Endodermal cell (in vitro differentiated cells): ENCODE measurements at regions not wholly inside any gene's neighbourhood (a gene's known extent, or its start where the extent isn't known, plus 50 kb on each side); places are given as distances from the start of the nearest gene placed in this dataset.
A peak's percentile ranks its signal among the peaks of the same experiment; 100 is the strongest.
"Not testable (repeated sequence)": the region's sequence is repeated elsewhere in the genome, so short reads cannot be mapped to it uniquely, and the experiment has no call there.

ENCODE experiments used
- DNase-seq: peaks from one replicate; pipeline ENCODE4 v3.0.0-alpha.2; 2017
- H3K27ac ChIP-seq: 2 replicates; pipeline ENCODE4 v1.5.1; 2013; ENCODE audit warnings: mild to moderate bottlenecking, low read depth, low read length, moderate library complexity
- H3K27me3 ChIP-seq: 2 replicates; pipeline ENCODE4 v1.6.1; 2013; ENCODE audit warnings: mild to moderate bottlenecking, low read length, moderate library complexity; ENCODE audit not compliant: insufficient read depth, control insufficient read depth, poor library complexity, severe bottlenecking
- H3K36me3 ChIP-seq: 2 replicates; pipeline ENCODE4 v1.7.0; 2013; ENCODE audit warnings: mild to moderate bottlenecking, low read length, moderate library complexity; ENCODE audit not compliant: control insufficient read depth, insufficient read depth
- H3K4me1 ChIP-seq: one replicate; pipeline ENCODE4 v1.7.0; 2013; ENCODE audit warnings: low read length; ENCODE audit not compliant: control insufficient read depth, insufficient read depth
- H3K4me3 ChIP-seq: 2 replicates; pipeline ENCODE4 v1.5.1; 2013; ENCODE audit warnings: mild to moderate bottlenecking, low read length, moderate library complexity
- H3K9ac ChIP-seq: 2 replicates; pipeline ENCODE4 v1.6.1; 2013; ENCODE audit warnings: mild to moderate bottlenecking, low read length, moderate library complexity; ENCODE audit not compliant: poor library complexity, severe bottlenecking; ENCODE audit errors: extremely low read depth
- H3K9me3 ChIP-seq: 2 replicates; pipeline ENCODE4 v1.6.1; 2013; ENCODE audit warnings: mild to moderate bottlenecking, low read length, moderate library complexity; ENCODE audit not compliant: control insufficient read depth
- H3K27ac Mint-ChIP-seq: 2 replicates; pipeline ENCODE4 v1.8.0; 2020; ENCODE audit warnings: mixed read lengths
- H3K27me3 Mint-ChIP-seq: 2 replicates; pipeline ENCODE4 v1.8.0; 2021; ENCODE audit warnings: mild to moderate bottlenecking, mixed read lengths; ENCODE audit not compliant: insufficient read depth
- H3K36me3 Mint-ChIP-seq: 2 replicates; pipeline ENCODE4 v1.8.0; 2020; ENCODE audit warnings: low read depth, mixed read lengths
- H3K4me1 Mint-ChIP-seq: 2 replicates; pipeline ENCODE4 v1.8.0; 2020; ENCODE audit warnings: mixed read lengths
- H3K4me3 Mint-ChIP-seq: 2 replicates; pipeline ENCODE4 v1.8.0; 2020; ENCODE audit warnings: mild to moderate bottlenecking, moderate library complexity, mixed read lengths
- H3K9me3 Mint-ChIP-seq: 2 replicates; pipeline ENCODE4 v1.8.0; 2020; ENCODE audit warnings: mild to moderate bottlenecking, mixed read lengths
- whole genome bisulfite sequencing, 2 experiments: methylation state at CpG; one replicate each; pipeline versions ENCODE4 v1.1.5 to v1.1.7; 2013; ENCODE audit warnings: missing lambda C conversion rate in 2 of 2, mixed read lengths in 1 of 2; ENCODE audit not compliant: insufficient coverage in 1 of 2, insufficient read length in 1 of 2; 5-methylcytosine and 5-hydroxymethylcytosine counted together
- TF ChIP-seq, protein P1 (sequence below): fragments of 200-600 bp; sonication (generic); conservative IDR thresholded peaks from 2 replicates; pipeline ENCODE4 v1.5.0; 2021; ENCODE audit warnings: antibody characterized with exemption, mild to moderate bottlenecking

DNA sequence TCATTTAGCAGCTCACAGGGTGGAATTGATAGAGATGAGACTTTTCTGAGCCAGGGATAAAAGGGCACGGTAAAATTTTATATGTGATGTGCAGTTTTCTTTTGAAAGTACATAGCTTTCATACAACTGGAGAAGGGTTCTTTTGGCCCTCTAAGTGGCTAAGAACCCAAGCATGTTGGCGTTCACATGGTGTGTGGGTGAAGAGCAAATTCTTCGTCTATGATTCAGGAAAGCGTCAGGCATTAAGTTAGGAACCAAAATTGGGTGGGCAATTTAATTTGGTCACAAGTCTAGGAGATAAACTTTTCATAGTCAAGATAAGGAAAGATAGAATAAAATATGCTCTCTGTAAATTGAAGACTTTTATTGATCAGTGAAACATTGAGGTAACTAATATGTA lies 153.9 kb downstream of the UTRN start:
- WGBS, 2 experiments, result 95 to 100% methylated on average over 4 of the region's 4 CpGs
- H3K9ac ChIP-seq, result no peak overlapping the region
- TF ChIP-seq, protein P1, sequence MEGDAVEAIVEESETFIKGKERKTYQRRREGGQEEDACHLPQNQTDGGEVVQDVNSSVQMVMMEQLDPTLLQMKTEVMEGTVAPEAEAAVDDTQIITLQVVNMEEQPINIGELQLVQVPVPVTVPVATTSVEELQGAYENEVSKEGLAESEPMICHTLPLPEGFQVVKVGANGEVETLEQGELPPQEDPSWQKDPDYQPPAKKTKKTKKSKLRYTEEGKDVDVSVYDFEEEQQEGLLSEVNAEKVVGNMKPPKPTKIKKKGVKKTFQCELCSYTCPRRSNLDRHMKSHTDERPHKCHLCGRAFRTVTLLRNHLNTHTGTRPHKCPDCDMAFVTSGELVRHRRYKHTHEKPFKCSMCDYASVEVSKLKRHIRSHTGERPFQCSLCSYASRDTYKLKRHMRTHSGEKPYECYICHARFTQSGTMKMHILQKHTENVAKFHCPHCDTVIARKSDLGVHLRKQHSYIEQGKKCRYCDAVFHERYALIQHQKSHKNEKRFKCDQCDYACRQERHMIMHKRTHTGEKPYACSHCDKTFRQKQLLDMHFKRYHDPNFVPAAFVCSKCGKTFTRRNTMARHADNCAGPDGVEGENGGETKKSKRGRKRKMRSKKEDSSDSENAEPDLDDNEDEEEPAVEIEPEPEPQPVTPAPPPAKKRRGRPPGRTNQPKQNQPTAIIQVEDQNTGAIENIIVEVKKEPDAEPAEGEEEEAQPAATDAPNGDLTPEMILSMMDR, result no peak
- no peak overlapping the region for H3K27ac Mint-ChIP-seq
- no peaks in the 10 kb centered on the region for H3K27me3 Mint-ChIP-seq
- no peaks in the 10 kb centered on the region for H3K4me1 Mint-ChIP-seq
- no peak overlapping the region for H3K4me3 ChIP-seq
- H3K27ac ChIP-seq, result no peak overlapping the region
- H3K27me3 ChIP-seq, result no peaks in the 10 kb centered on the region
- peaks cover 80% of the 10 kb centered on the region for H3K36me3 Mint-ChIP-seq
- no peaks in the 10 kb centered on the region for H3K4me1 ChIP-seq
- H3K9me3 ChIP-seq, result peaks cover 65% of the 10 kb centered on the region
- peaks cover 76% of the 10 kb centered on the region for H3K36me3 ChIP-seq
- peaks cover 49% of the 10 kb centered on the region for H3K9me3 Mint-ChIP-seq
- H3K4me3 Mint-ChIP-seq, result no peak overlapping the region
- DNase-seq, result no peak

DNA sequence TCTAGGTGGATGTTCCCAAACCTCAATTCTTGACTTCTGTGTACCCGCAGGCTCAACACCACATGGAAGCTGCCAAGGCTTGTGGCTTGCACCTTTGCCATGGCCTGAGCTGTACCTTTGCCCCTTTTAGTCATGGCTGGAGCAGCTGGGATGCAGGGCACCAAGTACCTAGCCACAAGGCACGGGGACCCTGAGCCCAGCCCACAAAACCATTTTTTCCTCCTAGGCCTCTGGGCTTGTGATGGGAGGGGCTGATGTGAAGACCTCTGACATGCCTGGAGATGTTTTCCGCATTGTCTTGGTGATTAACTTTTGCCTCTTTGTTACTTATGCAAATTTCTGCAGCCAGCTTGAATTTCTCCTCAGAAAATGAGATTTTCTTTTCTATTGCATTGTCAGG lies 156.7 kb downstream of the UTRN start:
- 94% methylated on average over 2 to 3 of the region's 3 CpGs for WGBS, 2 experiments
- not testable (repeated sequence) for H3K4me1 Mint-ChIP-seq

DNA sequence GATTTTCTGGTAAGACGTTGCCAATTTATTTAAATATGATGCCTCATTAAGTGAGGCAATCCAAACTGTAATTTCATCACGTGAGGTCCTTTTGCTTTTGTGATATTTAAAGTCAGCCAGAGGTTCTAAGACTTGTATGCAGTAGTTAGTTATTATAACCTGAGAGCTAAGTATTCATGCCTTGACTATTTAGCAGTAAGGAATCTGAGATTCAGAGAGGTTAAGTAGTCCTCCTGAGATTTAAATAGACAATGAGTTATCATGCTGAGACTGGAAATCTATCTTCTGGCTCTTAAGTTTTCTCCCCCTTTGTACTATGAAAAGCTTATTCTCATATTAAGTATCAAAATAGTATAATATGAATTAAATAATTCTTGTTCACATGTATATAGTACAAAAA lies 158.0 kb downstream of the UTRN start:
- TF ChIP-seq, protein P1, result no peak
- no peaks in the 10 kb centered on the region for H3K27me3 ChIP-seq
- Mint-ChIP-seq H3K9me3 (peaks cover 40% of the 10 kb centered on the region), H3K4me1 (no peaks in the 10 kb centered on the region), H3K4me3 (no peak overlapping the region), H3K36me3 (peaks cover 69% of the 10 kb centered on the region), H3K27me3 (no peaks in the 10 kb centered on the region), H3K27ac (no peak overlapping the region)
- peak overlapping the region; percentile 57 for H3K4me3 ChIP-seq
- WGBS, 2 experiments, result 92 to 100% methylated on average over 2 of the region's 2 CpGs
- H3K4me1 ChIP-seq, result no peaks in the 10 kb centered on the region
- H3K9me3 ChIP-seq, result peaks cover 53% of the 10 kb centered on the region
- H3K9ac ChIP-seq, result no peak overlapping the region
- DNase-seq, result no peak
- H3K27ac ChIP-seq, result no peak overlapping the region
- peaks cover 91% of the 10 kb centered on the region for H3K36me3 ChIP-seq

More for the DNA sequence above, 156.7 kb downstream of the UTRN start:
- H3K4me3 Mint-ChIP-seq, H3K9ac ChIP-seq, H3K27ac Mint-ChIP-seq, H3K27me3 Mint-ChIP-seq, H3K27ac ChIP-seq, H3K27me3 ChIP-seq, H3K4me1 ChIP-seq, H3K4me3 ChIP-seq, DNase-seq: not testable (repeated sequence)
- Mint-ChIP-seq H3K9me3 (peaks cover 40% of the 10 kb centered on the region), H3K36me3 (peaks cover 73% of the 10 kb centered on the region)
- Histone ChIP-seq H3K36me3 (peaks cover 91% of the 10 kb centered on the region), H3K9me3 (peaks cover 59% of the 10 kb centered on the region)

DNA sequence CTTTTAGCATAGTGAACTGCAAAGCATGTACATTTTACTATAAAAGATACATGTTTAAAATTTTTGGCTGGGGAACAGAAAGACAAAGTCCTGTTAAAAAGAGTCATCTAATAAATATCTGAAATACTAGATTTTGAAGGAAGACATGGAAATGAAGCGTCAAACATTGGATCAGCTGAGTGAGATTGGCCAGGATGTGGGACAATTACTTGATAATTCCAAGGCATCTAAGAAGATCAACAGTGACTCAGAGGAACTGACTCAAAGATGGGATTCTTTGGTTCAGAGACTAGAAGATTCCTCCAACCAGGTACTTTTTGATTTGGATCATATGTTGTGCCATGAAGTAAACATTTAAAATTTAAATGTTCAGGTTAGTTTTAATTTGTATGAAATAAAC lies 162.3 kb downstream of the UTRN start:
- no peak overlapping the region for H3K27ac Mint-ChIP-seq
- TF ChIP-seq, protein P1, result no peak
- Histone ChIP-seq H3K9ac (no peak overlapping the region), H3K27me3 (no peaks in the 10 kb centered on the region), H3K27ac (no peak overlapping the region), H3K36me3 (peaks cover 87% of the 10 kb centered on the region), H3K4me3 (no peak overlapping the region), H3K9me3 (peaks cover 18% of the 10 kb centered on the region), H3K4me1 (no peaks in the 10 kb centered on the region)
- no peaks in the 10 kb centered on the region for H3K27me3 Mint-ChIP-seq
- H3K36me3 Mint-ChIP-seq, result peaks cover 53% of the 10 kb centered on the region
- DNase-seq, result no peak
- no peak overlapping the region for H3K4me3 Mint-ChIP-seq
- peaks cover 5% of the 10 kb centered on the region for H3K4me1 Mint-ChIP-seq
- WGBS, 2 experiments, result 93 to 100% methylated on average over 1 of the region's 1 CpG
- H3K9me3 Mint-ChIP-seq, result peaks cover 6% of the 10 kb centered on the region
